MM.1S (cell line): ENCODE measurements at regions not wholly inside any gene's neighbourhood (a gene's known extent, or its start where the extent isn't known, plus 50 kb on each side); places are given as distances from the start of the nearest gene placed in this dataset.

Experiments used
- CTCF ChIP-seq: fragments of 300-600 bp; sonication (generic); IDR thresholded peaks from 2 replicates; pipeline ENCODE4 v1.5.1; 2016; ENCODE audit warnings: antibody characterized with exemption, low read length, mixed read lengths
- EZH2 ChIP-seq: fragments of 300-600 bp; sonication (generic); optimal IDR thresholded peaks from 2 replicates; pipeline ENCODE3; 2017; ENCODE audit warnings: low read depth, mild to moderate bottlenecking, antibody characterized with exemption, low read length, mixed read lengths

GRCh38 chr1:198923993-198924392 lies 285.2 kb downstream of the PTPRC start:
- TF ChIP-seq CTCF, result no peak
- TF ChIP-seq EZH2, result no peak
